ENCODE measurements at regions not wholly inside any gene's neighbourhood (a gene's known extent, or its start where the extent isn't known, plus 50 kb on each side); places are given as distances from the start of the nearest gene placed in this dataset.
A peak's percentile ranks its signal among the peaks of the same experiment; 100 is the strongest.

DNA sequence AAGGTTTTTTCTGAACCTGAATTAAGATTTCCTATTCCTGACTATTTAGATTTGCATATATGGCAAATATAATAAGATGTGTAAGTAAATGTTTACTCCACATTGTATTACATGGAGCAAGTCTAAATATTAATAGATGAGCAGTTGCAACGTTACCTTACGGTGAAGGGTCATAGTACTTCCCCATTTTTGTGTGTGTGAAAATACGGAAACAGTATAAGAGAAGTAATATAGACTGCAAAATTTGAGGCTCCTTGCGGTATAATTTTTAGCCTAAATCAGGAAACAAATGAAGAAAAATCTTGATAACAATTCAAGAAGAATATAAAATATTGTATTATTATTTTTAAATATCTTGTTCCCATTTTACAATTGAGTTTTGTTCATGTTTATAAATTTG lies 434.2 kb downstream of the GRB14 start:
- no peaks in the 10 kb centered on the region for H3K36me3 ChIP-seq (ENCODE audit: low read depth)
- H3K27me3 ChIP-seq (ENCODE audit: insufficient read depth, poor library complexity, severe bottlenecking): no peaks in the 10 kb centered on the region
- no peak for ATAC-seq (ENCODE audit: low read depth)

GRCh38 chr2:164186591-164186990 lies 434.7 kb downstream of the GRB14 start:
- no peak for ATAC-seq (ENCODE audit: low read depth)
- H3K27ac ChIP-seq (ENCODE audit: poor library complexity, severe bottlenecking): no peak overlapping the region
- H3K4me1 ChIP-seq (ENCODE audit: insufficient read depth, poor library complexity, severe bottlenecking): no peaks in the 10 kb centered on the region
- H3K27me3 ChIP-seq (ENCODE audit: insufficient read depth, poor library complexity, severe bottlenecking): no peaks in the 10 kb centered on the region
- TF ChIP-seq, protein P1, sequence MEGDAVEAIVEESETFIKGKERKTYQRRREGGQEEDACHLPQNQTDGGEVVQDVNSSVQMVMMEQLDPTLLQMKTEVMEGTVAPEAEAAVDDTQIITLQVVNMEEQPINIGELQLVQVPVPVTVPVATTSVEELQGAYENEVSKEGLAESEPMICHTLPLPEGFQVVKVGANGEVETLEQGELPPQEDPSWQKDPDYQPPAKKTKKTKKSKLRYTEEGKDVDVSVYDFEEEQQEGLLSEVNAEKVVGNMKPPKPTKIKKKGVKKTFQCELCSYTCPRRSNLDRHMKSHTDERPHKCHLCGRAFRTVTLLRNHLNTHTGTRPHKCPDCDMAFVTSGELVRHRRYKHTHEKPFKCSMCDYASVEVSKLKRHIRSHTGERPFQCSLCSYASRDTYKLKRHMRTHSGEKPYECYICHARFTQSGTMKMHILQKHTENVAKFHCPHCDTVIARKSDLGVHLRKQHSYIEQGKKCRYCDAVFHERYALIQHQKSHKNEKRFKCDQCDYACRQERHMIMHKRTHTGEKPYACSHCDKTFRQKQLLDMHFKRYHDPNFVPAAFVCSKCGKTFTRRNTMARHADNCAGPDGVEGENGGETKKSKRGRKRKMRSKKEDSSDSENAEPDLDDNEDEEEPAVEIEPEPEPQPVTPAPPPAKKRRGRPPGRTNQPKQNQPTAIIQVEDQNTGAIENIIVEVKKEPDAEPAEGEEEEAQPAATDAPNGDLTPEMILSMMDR (IDR thresholded peaks at IDR 0.05; ENCODE audit: poor library complexity, severe bottlenecking): no peak
- H3K9me3 ChIP-seq (ENCODE audit: severe bottlenecking): no peaks in the 10 kb centered on the region
- no peak for DNase-seq (ENCODE audit: low spot score)
- no peaks in the 10 kb centered on the region for H3K36me3 ChIP-seq (ENCODE audit: low read depth)
- no peak overlapping the region for H3K4me3 ChIP-seq (ENCODE audit: severe bottlenecking)

More for the DNA sequence above, 434.2 kb downstream of the GRB14 start:
- no peak overlapping the region for H3K27ac ChIP-seq (ENCODE audit: poor library complexity, severe bottlenecking)
- no peak overlapping the region for H3K4me3 ChIP-seq (ENCODE audit: severe bottlenecking)
- no peaks in the 10 kb centered on the region for H3K4me1 ChIP-seq (ENCODE audit: insufficient read depth, poor library complexity, severe bottlenecking)
- TF ChIP-seq, protein P1 (IDR thresholded peaks at IDR 0.05; ENCODE audit: poor library complexity, severe bottlenecking): no peak
- no peak for DNase-seq (ENCODE audit: low spot score)
- no peaks in the 10 kb centered on the region for H3K9me3 ChIP-seq (ENCODE audit: severe bottlenecking)

DNA sequence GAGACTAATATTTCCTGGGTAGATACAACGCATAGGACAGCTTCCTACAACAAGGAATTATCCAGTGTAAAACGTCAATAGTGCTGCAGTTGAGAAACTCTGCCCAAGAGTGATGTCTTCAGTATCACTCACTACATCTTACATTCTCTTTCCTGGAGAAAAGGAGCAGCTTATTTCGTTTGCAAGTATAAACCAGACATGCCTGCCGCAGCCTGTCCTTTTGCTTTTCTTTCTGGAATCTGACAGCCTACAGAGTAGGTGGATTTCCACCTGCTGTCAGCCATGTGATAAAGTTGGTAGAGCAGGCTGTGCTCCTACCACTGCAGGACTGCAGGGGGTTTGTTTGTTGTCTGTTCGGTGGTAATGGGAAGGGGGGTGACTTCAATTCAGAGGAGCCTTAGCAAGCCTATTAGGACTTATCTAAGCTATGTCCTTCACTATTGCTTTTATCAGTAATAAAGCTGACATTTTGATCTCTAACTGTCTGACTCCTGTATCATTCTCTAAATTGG lies 439.1 kb downstream of the GRB14 start:
- no peaks in the 10 kb centered on the region for H3K27me3 ChIP-seq (ENCODE audit: insufficient read depth, poor library complexity, severe bottlenecking)
- no peaks in the 10 kb centered on the region for H3K36me3 ChIP-seq (ENCODE audit: low read depth)
- H3K4me3 ChIP-seq (ENCODE audit: severe bottlenecking): no peak overlapping the region
- TF ChIP-seq, protein P1 (IDR thresholded peaks at IDR 0.05; ENCODE audit: poor library complexity, severe bottlenecking): no peak
- ATAC-seq (ENCODE audit: low read depth) (no peak), DNase-seq (ENCODE audit: low spot score) (no peak)
- H3K9me3 ChIP-seq (ENCODE audit: severe bottlenecking): no peaks in the 10 kb centered on the region
- H3K4me1 ChIP-seq (ENCODE audit: insufficient read depth, poor library complexity, severe bottlenecking): no peaks in the 10 kb centered on the region
- H3K27ac ChIP-seq (ENCODE audit: poor library complexity, severe bottlenecking): no peak overlapping the region

DNA sequence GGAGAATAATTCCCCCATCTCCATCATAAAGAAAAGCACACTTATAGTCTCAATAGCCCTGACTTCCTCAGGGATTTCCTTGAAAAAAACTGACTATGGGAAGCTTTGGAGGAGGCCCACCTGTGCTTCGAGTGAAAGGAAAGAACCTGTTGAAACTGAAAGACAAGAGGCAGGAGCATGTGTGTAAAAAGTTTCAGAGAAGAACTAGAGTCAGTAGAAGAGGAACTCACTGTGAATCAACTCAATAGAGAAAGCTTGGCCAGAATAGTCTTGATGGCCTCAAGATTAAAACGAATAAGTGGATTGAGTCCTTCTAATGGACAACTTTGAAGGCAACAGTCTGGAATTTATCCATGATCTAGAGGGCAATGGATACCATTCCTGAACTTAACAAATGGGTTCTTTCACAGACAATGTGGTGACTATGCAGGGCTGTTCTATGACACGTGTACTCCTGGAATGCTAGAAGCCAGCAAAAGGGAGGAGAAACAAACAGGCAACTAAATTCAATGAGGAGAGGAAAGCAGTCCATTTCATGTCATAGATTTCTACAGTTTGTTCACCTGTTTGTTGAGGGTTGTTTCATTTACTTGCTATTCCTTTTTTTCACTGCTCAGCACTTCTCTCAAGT lies 442.3 kb downstream of the GRB14 start:
- Histone ChIP-seq H3K9me3 (ENCODE audit: severe bottlenecking) (no peaks in the 10 kb centered on the region), H3K4me1 (ENCODE audit: insufficient read depth, poor library complexity, severe bottlenecking) (no peaks in the 10 kb centered on the region), H3K4me3 (ENCODE audit: severe bottlenecking) (no peak overlapping the region), H3K36me3 (ENCODE audit: low read depth) (no peaks in the 10 kb centered on the region), H3K27ac (ENCODE audit: poor library complexity, severe bottlenecking) (no peak overlapping the region), H3K27me3 (ENCODE audit: insufficient read depth, poor library complexity, severe bottlenecking) (no peaks in the 10 kb centered on the region)
- ATAC-seq (ENCODE audit: low read depth): peak; percentile 50; the same call in 1 of the 3 replicates
- no peak for DNase-seq (ENCODE audit: low spot score)
- TF ChIP-seq, protein P1 (IDR thresholded peaks at IDR 0.05; ENCODE audit: poor library complexity, severe bottlenecking): no peak

DNA sequence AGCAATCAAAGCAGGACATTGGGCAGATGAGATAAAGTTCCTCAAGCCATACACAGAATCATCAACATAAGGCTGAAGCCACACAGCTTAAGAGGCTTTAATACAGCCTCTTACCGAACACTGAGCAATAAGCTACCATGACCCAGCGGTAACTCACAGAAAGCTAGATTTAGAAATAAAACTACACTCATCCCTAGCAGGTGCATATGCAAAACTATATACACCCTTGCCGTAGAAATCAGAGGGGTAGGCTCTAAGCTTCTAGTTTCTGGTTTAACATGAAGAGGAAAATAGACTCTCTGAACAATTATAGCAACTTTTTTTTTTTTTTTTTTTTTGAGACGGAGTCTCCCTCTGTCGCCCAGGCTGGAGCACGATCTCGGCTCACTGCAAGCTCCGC lies 428.8 kb upstream of the FIGN start:
- TF ChIP-seq, protein P1 (IDR thresholded peaks at IDR 0.05; ENCODE audit: poor library complexity, severe bottlenecking): no peak
- Histone ChIP-seq H3K36me3 (ENCODE audit: low read depth) (no peaks in the 10 kb centered on the region), H3K9me3 (ENCODE audit: severe bottlenecking) (no peaks in the 10 kb centered on the region), H3K4me3 (ENCODE audit: severe bottlenecking) (no peak overlapping the region), H3K27ac (ENCODE audit: poor library complexity, severe bottlenecking) (no peak overlapping the region), H3K4me1 (ENCODE audit: insufficient read depth, poor library complexity, severe bottlenecking) (no peaks in the 10 kb centered on the region), H3K27me3 (ENCODE audit: insufficient read depth, poor library complexity, severe bottlenecking) (no peaks in the 10 kb centered on the region)
- DNase-seq (ENCODE audit: low spot score) (no peak), ATAC-seq (ENCODE audit: low read depth) (no peak)
